Sigmoid colon (tissue), 6 donors: ENCODE measurements at regions not wholly inside any gene's neighbourhood (a gene's known extent, or its start where the extent isn't known, plus 50 kb on each side); places are given as distances from the start of the nearest gene placed in this dataset.

Experiments used
- DNase-seq: peaks from one replicate; pipeline ENCODE4 v3.0.0-alpha.2; 2019
- H3K27ac ChIP-seq, 4 donors: fragments of 200-600 bp; sonication (generic); one replicate each; pipeline ENCODE4 v1.5.1; 2016 to 2019; ENCODE audit warnings: mild to moderate bottlenecking in 1 of 4
- H3K27me3 ChIP-seq, 3 donors: fragments of 200-600 bp; sonication (generic); one replicate each; pipeline ENCODE4 v1.5.1; 2019; ENCODE audit warnings: mild to moderate bottlenecking in 1 of 3
- H3K36me3 ChIP-seq, 4 donors: fragments of 200-600 bp; sonication (generic); one replicate each; pipeline ENCODE4 v1.5.1; 2016 to 2019
- H3K4me1 ChIP-seq, 4 donors: fragments of 200-600 bp; sonication (generic); one replicate each; pipeline ENCODE4 v1.5.1; 2017 to 2019
- H3K4me3 ChIP-seq, 4 donors: fragments of 200-600 bp; sonication (generic); one replicate each; pipeline ENCODE4 v1.5.1; 2017 to 2019; ENCODE audit warnings: mild to moderate bottlenecking in 2 of 4, moderate library complexity in 1 of 4
- H3K9me3 ChIP-seq, 4 donors: fragments of 200-600 bp in 3 of 4; sonication (generic) in 3 of 4; one replicate each; pipeline versions ENCODE4 v1.5.1 to v1.6.1; 2013 to 2019
- EP300 ChIP-seq, 4 donors: sonication (generic); formaldehyde crosslinking; IDR thresholded peaks; one replicate each; pipeline ENCODE4 v1.6.1; 2017; ENCODE audit warnings: antibody characterized with exemption in 4 of 4
- POLR2A ChIP-seq, 2 donors: fragments of 450-650 bp; IDR thresholded peaks; one replicate each; pipeline ENCODE4 v1.6.1; 2016; ENCODE audit warnings: antibody characterized with exemption in 2 of 2, mild to moderate bottlenecking in 2 of 2, moderate library complexity in 2 of 2
- POLR2AphosphoS5 ChIP-seq, 4 donors: sonication (generic); formaldehyde crosslinking; IDR thresholded peaks; one replicate each; pipeline ENCODE4 v1.6.1; 2017; ENCODE audit warnings: antibody characterized with exemption in 4 of 4
- WGBS, 2 donors: extraction: QIAGEN DNeasy Blood & Tissue Kit; methylation state at CpG; one replicate each; pipeline ENCODE4 v1.1.7; 2013; 5-methylcytosine and 5-hydroxymethylcytosine counted together
- intact Hi-C: fragments of 100-400 bp; cut with DNase I; formaldehyde crosslinking; loops from one replicate; pipeline ENCODE4 v1.15.1; 2023
- TF ChIP-seq, protein P1 (sequence below), 4 experiments: fragments of 450-650 bp in 3 of 4; fragments of 200-600 bp in 1 of 4; IDR thresholded peaks; one replicate each; pipeline ENCODE4 v1.5.1; 2016 to 2019; ENCODE audit warnings: antibody characterized with exemption in 4 of 4, mild to moderate bottlenecking in 3 of 4, moderate library complexity in 2 of 4
- donor health status: healthy with polysubstance abuse.
- donor health status: healthy.

DNA sequence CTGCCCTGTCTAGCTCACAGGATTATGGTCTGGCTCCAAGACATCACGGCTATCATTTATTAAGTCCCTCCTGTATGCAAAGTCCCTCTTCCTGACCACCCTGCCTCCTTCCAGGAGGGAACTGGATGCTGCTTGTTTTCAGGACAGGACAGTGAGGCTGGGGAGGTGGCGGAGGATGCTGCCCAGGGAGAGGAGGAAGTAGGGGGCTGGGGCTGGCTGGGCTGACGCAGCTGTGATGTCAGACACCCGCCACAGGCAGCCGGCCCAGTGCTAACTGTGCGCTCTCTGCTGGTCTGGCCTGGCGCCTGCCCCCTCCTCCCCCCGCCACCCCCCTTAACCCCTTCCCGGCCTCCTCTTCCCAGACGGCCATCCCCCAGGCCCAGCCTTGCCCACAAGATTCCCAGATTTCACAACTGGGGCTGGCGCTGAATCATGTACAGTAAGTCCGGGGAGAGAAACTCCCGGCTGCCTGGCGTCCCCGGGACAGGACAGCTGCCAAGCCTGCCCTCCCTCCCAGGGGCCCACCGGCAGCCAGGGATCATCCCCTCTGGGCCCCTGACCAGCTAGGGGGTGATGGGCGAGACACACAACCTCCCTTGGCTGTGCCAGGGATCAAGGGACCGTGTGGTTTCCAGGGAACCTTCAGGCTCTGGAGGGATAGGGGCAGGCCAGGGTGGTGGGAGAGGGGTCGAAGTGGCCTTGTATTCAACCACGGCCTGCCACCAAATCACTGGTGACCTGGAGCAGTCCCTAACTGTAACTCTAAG is 118.1 kb downstream of the CEBPB start:
- 62 to 68% methylated on average over 20 of the region's 20 CpGs for WGBS, 2 donors
- Histone ChIP-seq H3K9me3 (no peaks in the 10 kb centered on the region), H3K27ac (peak overlapping the region; percentile 82 to 98 (median 92)), H3K4me3 (peak overlapping the region in 3 of 4 donors; percentile 4 to 25 (median 11)), H3K4me1 (peaks cover 4 to 82% (median 79%) of the 10 kb centered on the region in 4 donors), H3K27me3 (no peaks in the 10 kb centered on the region), H3K36me3 (no peaks in the 10 kb centered on the region)
- peak; percentile 99 for DNase-seq
- intact Hi-C loops = loop anchor here (1.0 to 10.0 kb wide), 4 partner anchors 71 to 194 kb away; partner anchors contain the start of gene UBE2V1
- peak; percentile 50 to 73 for TF ChIP-seq POLR2A (IDR thresholded peaks at IDR 0.05)
- TF ChIP-seq EP300 (IDR thresholded peaks at IDR 0.05) = peak in 3 of 4 donors; percentile 35 to 79 (median 77)
- TF ChIP-seq, protein P1, sequence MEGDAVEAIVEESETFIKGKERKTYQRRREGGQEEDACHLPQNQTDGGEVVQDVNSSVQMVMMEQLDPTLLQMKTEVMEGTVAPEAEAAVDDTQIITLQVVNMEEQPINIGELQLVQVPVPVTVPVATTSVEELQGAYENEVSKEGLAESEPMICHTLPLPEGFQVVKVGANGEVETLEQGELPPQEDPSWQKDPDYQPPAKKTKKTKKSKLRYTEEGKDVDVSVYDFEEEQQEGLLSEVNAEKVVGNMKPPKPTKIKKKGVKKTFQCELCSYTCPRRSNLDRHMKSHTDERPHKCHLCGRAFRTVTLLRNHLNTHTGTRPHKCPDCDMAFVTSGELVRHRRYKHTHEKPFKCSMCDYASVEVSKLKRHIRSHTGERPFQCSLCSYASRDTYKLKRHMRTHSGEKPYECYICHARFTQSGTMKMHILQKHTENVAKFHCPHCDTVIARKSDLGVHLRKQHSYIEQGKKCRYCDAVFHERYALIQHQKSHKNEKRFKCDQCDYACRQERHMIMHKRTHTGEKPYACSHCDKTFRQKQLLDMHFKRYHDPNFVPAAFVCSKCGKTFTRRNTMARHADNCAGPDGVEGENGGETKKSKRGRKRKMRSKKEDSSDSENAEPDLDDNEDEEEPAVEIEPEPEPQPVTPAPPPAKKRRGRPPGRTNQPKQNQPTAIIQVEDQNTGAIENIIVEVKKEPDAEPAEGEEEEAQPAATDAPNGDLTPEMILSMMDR (IDR thresholded peaks at IDR 0.05) = no peak
- TF ChIP-seq POLR2AphosphoS5 (IDR thresholded peaks at IDR 0.05) = peak; percentile 85 to 93 (median 90)

DNA sequence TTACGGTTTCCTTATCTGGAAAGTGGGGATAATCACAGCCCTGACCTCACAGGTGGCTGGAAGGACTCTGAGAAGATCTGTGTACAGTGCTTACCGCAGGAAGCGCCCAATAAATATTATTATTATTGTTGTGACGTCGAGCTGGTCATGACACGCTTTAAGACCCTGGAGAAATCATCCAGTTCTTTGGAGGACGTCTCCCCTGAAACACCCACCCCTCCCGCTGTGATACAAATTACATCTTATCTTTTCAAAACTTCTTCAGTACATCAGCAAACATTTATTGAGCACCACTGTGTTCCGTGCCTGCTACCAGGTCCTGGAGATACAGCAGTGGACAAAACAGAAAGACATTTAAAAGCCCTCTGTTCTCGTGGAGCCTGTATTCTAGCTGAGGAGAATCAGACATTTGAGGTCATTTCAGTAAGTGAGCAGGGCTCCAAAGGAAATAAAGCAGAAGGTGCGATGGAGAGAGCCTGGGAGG is 118.7 kb downstream of the CEBPB start:
- DNase-seq = no peak

DNA sequence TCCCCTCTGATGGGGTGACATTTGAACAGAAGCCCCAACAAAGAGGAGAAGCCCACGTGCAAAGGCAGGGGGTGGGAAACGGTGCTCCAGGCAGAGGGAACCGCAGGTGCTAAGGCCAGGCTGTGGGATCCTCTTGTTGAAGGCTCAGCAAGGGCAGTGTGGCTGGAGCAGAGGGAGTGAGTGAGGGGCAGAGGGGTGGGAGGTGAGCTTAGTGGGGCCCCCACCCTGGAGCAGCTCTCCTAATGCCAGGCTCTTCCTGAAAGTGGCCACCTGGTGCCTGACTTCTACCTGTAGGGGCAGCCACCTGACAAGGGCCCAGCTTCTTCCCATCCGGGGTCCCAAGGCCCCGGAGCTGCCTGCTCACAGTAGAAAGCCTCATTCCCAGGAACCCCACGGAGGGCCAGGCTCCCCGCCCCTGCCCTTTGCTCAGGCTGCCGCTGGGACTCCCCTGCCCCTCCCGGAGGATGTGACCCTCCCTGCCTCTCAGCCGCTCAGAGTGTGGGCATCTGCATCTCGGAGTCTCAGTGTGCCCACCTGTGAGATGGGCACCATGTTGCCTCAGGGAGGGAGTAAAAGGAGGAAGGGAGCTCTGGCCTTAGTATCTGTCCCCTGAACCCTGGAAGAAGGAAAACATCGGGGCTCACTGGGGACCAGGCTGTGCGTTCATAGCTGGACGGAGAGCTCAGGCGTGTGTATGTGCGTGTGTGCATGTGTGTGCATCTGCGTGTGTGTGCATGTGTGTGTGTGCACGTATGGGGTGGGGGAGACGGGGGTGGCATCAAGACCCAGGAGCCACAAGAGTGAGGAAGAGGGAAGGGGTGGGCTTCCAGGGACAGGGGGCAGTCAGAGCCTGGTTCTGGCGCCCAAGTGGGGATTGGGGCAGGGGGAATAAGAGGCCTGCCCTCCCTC is 119.4 kb downstream of the CEBPB start:
- no peak for TF ChIP-seq EP300 (IDR thresholded peaks at IDR 0.05)
- no peak for TF ChIP-seq POLR2A (IDR thresholded peaks at IDR 0.05)
- no peak for TF ChIP-seq POLR2AphosphoS5 (IDR thresholded peaks at IDR 0.05)
- DNase-seq = no peak
- no peaks in the 10 kb centered on the region for H3K27me3 ChIP-seq
- peaks cover 4 to 72% (median 71%) of the 10 kb centered on the region in 4 donors for H3K4me1 ChIP-seq
- peak overlapping the region; percentile 82 to 98 (median 92) for H3K27ac ChIP-seq
- H3K9me3 ChIP-seq = no peaks in the 10 kb centered on the region
- intact Hi-C loops = loop anchor here (5.0 to 10.0 kb wide), 2 partner anchors 152 to 195 kb away; partner anchors contain the start of gene UBE2V1
- no peaks in the 10 kb centered on the region for H3K36me3 ChIP-seq
- 70 to 83% methylated on average over 20 of the region's 20 CpGs for WGBS, 2 donors
- H3K4me3 ChIP-seq = no peak overlapping the region

More for the DNA sequence above, 118.7 kb downstream of the CEBPB start:
- peaks cover 4 to 79% (median 78%) of the 10 kb centered on the region in 4 donors for H3K4me1 ChIP-seq
- intact Hi-C loops = loop anchor here (5.0 to 10.0 kb wide), 2 partner anchors 153 to 195 kb away; partner anchors contain the start of gene UBE2V1
- WGBS, 2 donors = 63 to 70% methylated on average over 11 of the region's 11 CpGs
- H3K4me3 ChIP-seq = peak overlapping the region in 2 of 4 donors; percentile 4 to 11
- H3K36me3 ChIP-seq = no peaks in the 10 kb centered on the region
- no peaks in the 10 kb centered on the region for H3K27me3 ChIP-seq
- H3K27ac ChIP-seq = peak overlapping the region; percentile 82 to 98 (median 92)
- H3K9me3 ChIP-seq = no peaks in the 10 kb centered on the region
- TF ChIP-seq POLR2A (IDR thresholded peaks at IDR 0.05) (no peak), POLR2AphosphoS5 (IDR thresholded peaks at IDR 0.05) (no peak), EP300 (IDR thresholded peaks at IDR 0.05) (no peak)
- TF ChIP-seq, protein P1 (IDR thresholded peaks at IDR 0.05) = no peak

DNA sequence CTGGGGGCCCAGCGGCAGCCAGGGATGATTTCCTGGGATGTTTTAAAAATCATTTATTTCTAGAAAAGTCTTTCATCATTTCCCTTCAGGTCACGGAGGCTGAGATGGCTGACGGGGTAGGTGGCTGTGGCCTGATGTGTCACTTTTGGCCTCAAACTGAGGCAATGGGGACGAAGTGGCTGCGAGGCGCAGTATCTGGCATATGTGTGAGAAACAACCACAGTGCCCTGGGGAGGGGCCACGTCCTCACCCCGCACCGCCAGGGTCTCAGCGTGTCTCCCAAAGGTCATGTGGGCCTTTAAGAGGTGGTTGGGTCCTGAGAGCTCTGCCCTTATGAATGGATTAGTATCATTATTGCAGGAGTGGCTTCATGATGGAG is 120.0 kb downstream of the CEBPB start:
- no peak overlapping the region for H3K4me3 ChIP-seq
- no peaks in the 10 kb centered on the region for H3K27me3 ChIP-seq
- TF ChIP-seq POLR2A (IDR thresholded peaks at IDR 0.05) (no peak), POLR2AphosphoS5 (IDR thresholded peaks at IDR 0.05) (no peak), EP300 (IDR thresholded peaks at IDR 0.05) (no peak)
- TF ChIP-seq, protein P1 (IDR thresholded peaks at IDR 0.05) = no peak
- H3K36me3 ChIP-seq = no peaks in the 10 kb centered on the region
- peaks cover 4 to 68% (median 65%) of the 10 kb centered on the region in 4 donors for H3K4me1 ChIP-seq
- H3K27ac ChIP-seq = peak overlapping the region; percentile 82 to 98 (median 92)
- DNase-seq = no peak
- 90 to 92% methylated on average over 10 of the region's 10 CpGs for WGBS, 2 donors
- no peaks in the 10 kb centered on the region for H3K9me3 ChIP-seq
- intact Hi-C loops = no loop called here
